OCI-LY3 (cell line): ENCODE measurements at regions not wholly inside any gene's neighbourhood (a gene's known extent, or its start where the extent isn't known, plus 50 kb on each side); places are given as distances from the start of the nearest gene placed in this dataset.
A peak's percentile ranks its signal among the peaks of the same experiment; 100 is the strongest.

Source experiments
- H2AFZ ChIP-seq: fragments of 200-600, 300-600 bp; shearing (Covaris generic); 2 replicates; pipeline ENCODE4 v1.6.0; 2014; ENCODE audit warnings: antibody characterized with exemption, low read depth, low read length
- H3K27ac ChIP-seq: fragments of 200-600, 300-600 bp; sonication (generic); 2 replicates; pipeline ENCODE4 v1.5.1; 2014; ENCODE audit warnings: mild to moderate bottlenecking, low read length, moderate library complexity, mixed read lengths
- H3K27me3 ChIP-seq: fragments of 200-600, 300-600 bp; sonication (generic); 2 replicates; pipeline ENCODE4 v1.6.1; 2014; ENCODE audit warnings: low read depth, low read length, mixed read lengths
- H3K36me3 ChIP-seq: fragments of 200-600, 300-600 bp; sonication (generic); replicated peaks from 2 replicates; pipeline ENCODE3; 2014; ENCODE audit warnings: low read depth, low read length, mixed read lengths
- H3K4me1 ChIP-seq: fragments of 300-600, 200-600 bp; sonication (generic); 2 replicates; pipeline ENCODE4 v1.6.1; 2014; ENCODE audit warnings: low read length, mixed read lengths
- H3K4me2 ChIP-seq: fragments of 200-600, 300-600 bp; sonication (generic); 2 replicates; pipeline ENCODE4 v1.6.1; 2014; ENCODE audit warnings: low read length, mixed read lengths
- H3K4me3 ChIP-seq: fragments of 300-600, 200-600 bp; sonication (generic); 2 replicates; pipeline ENCODE4 v1.5.1; 2014; ENCODE audit warnings: antibody characterized with exemption, mild to moderate bottlenecking, low read length, moderate library complexity
- H3K79me2 ChIP-seq: fragments of 300-600, 200-600 bp; shearing (Covaris generic); 2 replicates; pipeline ENCODE4 v1.6.1; 2014; ENCODE audit warnings: mild to moderate bottlenecking, low read length, mixed read lengths
- H3K9ac ChIP-seq: fragments of 300-600, 200-600 bp; shearing (Covaris generic); 2 replicates; pipeline ENCODE4 v1.6.0; 2014; ENCODE audit warnings: mild to moderate bottlenecking, low read length, moderate library complexity
- H3K9me3 ChIP-seq: fragments of 200-600, 300-600 bp; shearing (Covaris generic); 2 replicates; pipeline ENCODE4 v1.6.1; 2014; ENCODE audit warnings: low read length, mixed read lengths; ENCODE audit not compliant: insufficient read depth
- H4K20me1 ChIP-seq: fragments of 200-600, 300-600 bp; sonication (generic); 2 replicates; pipeline ENCODE4 v1.6.1; 2016; ENCODE audit warnings: low read length, mixed read lengths; ENCODE audit not compliant: insufficient read depth
- EZH2phosphoT487 ChIP-seq: fragments of 200-600 bp; shearing (Covaris generic); IDR thresholded peaks from 2 replicates; pipeline ENCODE4 v1.6.1; 2018; ENCODE audit warnings: antibody characterized with exemption, mixed run types, low read depth
- TF ChIP-seq, protein P1 (sequence below): fragments of 200-600, 300-600 bp; sonication (generic); IDR thresholded peaks from 2 replicates; pipeline ENCODE4 v1.5.1; 2014; ENCODE audit warnings: antibody characterized with exemption, low read length, low read depth

DNA sequence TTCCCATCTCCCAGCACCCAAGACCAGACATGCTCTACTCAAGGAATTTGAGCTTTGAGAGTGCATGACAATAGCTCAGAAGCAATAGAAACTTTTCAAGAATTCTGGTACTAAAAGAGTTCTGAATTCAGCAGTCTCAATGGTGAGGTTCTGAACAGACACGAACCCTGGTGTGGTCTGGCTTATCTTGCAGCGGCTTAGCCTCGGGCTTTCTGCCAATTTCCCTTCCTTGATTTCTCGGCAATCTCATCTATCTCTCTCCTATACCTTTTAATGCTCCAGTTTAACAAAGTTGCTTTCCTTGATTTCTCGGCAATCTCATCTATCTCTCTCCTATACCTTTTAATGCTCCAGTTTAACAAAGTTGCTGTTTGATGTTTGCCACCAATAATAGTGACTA lies 174.6 kb downstream of the SPRY2 start:
- no peak overlapping the region for H3K9ac ChIP-seq
- no peak overlapping the region for H2AFZ ChIP-seq
- no peaks in the 10 kb centered on the region for H4K20me1 ChIP-seq
- no peak overlapping the region for H3K4me3 ChIP-seq
- no peaks in the 10 kb centered on the region for H3K79me2 ChIP-seq
- no peaks in the 10 kb centered on the region for H3K9me3 ChIP-seq
- no peaks in the 10 kb centered on the region for H3K27me3 ChIP-seq
- H3K36me3 ChIP-seq: no peaks in the 10 kb centered on the region
- H3K27ac ChIP-seq: no peak overlapping the region
- peaks cover 27% of the 10 kb centered on the region for H3K4me1 ChIP-seq
- no peak for TF ChIP-seq EZH2phosphoT487
- TF ChIP-seq, protein P1, sequence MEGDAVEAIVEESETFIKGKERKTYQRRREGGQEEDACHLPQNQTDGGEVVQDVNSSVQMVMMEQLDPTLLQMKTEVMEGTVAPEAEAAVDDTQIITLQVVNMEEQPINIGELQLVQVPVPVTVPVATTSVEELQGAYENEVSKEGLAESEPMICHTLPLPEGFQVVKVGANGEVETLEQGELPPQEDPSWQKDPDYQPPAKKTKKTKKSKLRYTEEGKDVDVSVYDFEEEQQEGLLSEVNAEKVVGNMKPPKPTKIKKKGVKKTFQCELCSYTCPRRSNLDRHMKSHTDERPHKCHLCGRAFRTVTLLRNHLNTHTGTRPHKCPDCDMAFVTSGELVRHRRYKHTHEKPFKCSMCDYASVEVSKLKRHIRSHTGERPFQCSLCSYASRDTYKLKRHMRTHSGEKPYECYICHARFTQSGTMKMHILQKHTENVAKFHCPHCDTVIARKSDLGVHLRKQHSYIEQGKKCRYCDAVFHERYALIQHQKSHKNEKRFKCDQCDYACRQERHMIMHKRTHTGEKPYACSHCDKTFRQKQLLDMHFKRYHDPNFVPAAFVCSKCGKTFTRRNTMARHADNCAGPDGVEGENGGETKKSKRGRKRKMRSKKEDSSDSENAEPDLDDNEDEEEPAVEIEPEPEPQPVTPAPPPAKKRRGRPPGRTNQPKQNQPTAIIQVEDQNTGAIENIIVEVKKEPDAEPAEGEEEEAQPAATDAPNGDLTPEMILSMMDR: no peak
- H3K4me2 ChIP-seq: no peak overlapping the region

- H3K27ac ChIP-seq: no peak overlapping the region
- H2AFZ ChIP-seq: no peak overlapping the region
- H3K79me2 ChIP-seq: no peaks in the 10 kb centered on the region
- no peak overlapping the region for H3K9ac ChIP-seq
- H3K4me1 ChIP-seq: peaks cover 31% of the 10 kb centered on the region
- no peaks in the 10 kb centered on the region for H3K27me3 ChIP-seq
- no peaks in the 10 kb centered on the region for H3K9me3 ChIP-seq
- H4K20me1 ChIP-seq: no peaks in the 10 kb centered on the region
- no peaks in the 10 kb centered on the region for H3K36me3 ChIP-seq
- H3K4me3 ChIP-seq: no peak overlapping the region
- no peak for TF ChIP-seq EZH2phosphoT487
- TF ChIP-seq, protein P1: no peak
- H3K4me2 ChIP-seq: no peak overlapping the region
These were observed 176.5 kb downstream of the SPRY2 start for GRCh38 chr13:80164462-80164861.

GRCh38 chr13:80161896-80162295 lies 179.0 kb downstream of the SPRY2 start:
- Histone ChIP-seq H3K4me3 (no peak overlapping the region), H3K4me1 (peaks cover 16% of the 10 kb centered on the region), H3K9me3 (no peaks in the 10 kb centered on the region), H3K9ac (no peak overlapping the region), H3K4me2 (peak overlapping the region; percentile 28; the same call in 1 of the 2 replicates), H2AFZ (no peak overlapping the region), H3K79me2 (no peaks in the 10 kb centered on the region), H3K27ac (0 out of 2 replicates have a peak overlapping the region, but pooled peaks have one; percentile 8), H4K20me1 (no peaks in the 10 kb centered on the region), H3K27me3 (no peaks in the 10 kb centered on the region), H3K36me3 (no peaks in the 10 kb centered on the region)
- TF ChIP-seq, protein P1: no peak
- no peak for TF ChIP-seq EZH2phosphoT487

GRCh38 chr13:80161219-80161618 lies 179.7 kb downstream of the SPRY2 start:
- TF ChIP-seq, protein P1: no peak
- no peak for TF ChIP-seq EZH2phosphoT487
- Histone ChIP-seq H4K20me1 (no peaks in the 10 kb centered on the region), H3K4me3 (no peak overlapping the region), H3K4me1 (peaks cover 16% of the 10 kb centered on the region), H3K27ac (peak overlapping the region; percentile 8; the same call in 1 of the 2 replicates), H3K36me3 (no peaks in the 10 kb centered on the region), H2AFZ (no peak overlapping the region), H3K9ac (no peak overlapping the region), H3K27me3 (no peaks in the 10 kb centered on the region), H3K9me3 (no peaks in the 10 kb centered on the region), H3K4me2 (peak overlapping the region; percentile 28; the same call in 1 of the 2 replicates), H3K79me2 (no peaks in the 10 kb centered on the region)
